ENCODE measurements at regions not wholly inside any gene's neighbourhood (a gene's known extent, or its start where the extent isn't known, plus 50 kb on each side); places are given as distances from the start of the nearest gene placed in this dataset.

DNA sequence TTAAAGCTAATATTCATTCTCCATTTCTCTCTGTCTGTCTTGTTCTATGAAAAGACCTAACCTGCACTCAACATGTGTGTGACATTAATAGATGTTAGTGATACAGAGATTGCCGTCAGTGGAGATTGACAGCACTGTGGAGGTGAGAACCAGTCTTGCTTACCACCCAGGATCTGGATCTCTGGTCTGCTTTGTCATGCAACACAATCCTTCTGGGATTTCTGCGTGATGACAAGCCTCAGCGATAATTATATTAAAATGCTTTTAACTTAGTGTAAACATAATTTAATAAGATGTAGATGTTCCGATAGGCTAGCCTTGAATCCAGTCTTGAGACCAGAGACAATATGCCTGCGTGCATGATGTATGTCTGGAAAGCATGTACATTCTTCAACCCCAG, 262.0 kb upstream of the ZNF717 start:
- H3K9me3 ChIP-seq (ENCODE audit: low read length): no peaks in the 10 kb centered on the region
- H3K4me1 ChIP-seq (ENCODE audit: insufficient read depth, low read length): no peaks in the 10 kb centered on the region
- no peak overlapping the region for H2AFZ ChIP-seq (ENCODE audit: low read depth, low read length)
- no peaks in the 10 kb centered on the region for H3K36me3 ChIP-seq (ENCODE audit: insufficient read depth, low read length)
- H3K4me3 ChIP-seq (ENCODE audit: low read length): no peak overlapping the region
- H3K27me3 ChIP-seq (ENCODE audit: insufficient read depth, low read length): no peaks in the 10 kb centered on the region

DNA sequence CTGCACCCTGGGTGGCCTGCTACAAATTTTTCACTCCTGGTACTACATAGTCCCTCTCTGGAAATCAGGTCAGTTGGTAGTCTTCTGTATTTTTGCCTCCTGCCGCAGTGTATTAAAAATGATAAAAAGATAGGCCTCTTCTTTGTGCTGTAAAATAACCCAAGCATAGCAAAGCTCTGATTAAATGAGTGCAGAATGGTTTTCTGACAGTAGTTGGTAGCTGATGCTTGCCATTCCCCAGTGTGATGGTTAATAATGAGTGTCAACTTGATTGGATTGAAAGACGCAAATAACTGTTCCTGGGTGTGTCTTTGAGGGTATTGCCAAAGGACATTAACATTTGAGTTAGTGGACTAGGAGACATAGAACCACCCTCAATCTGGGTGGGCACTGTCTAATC, 264.4 kb upstream of the ZNF717 start:
- Histone ChIP-seq H3K4me1 (ENCODE audit: insufficient read depth, low read length) (no peaks in the 10 kb centered on the region), H3K27me3 (ENCODE audit: insufficient read depth, low read length) (no peaks in the 10 kb centered on the region), H3K4me3 (ENCODE audit: low read length) (no peak overlapping the region), H3K9me3 (ENCODE audit: low read length) (no peaks in the 10 kb centered on the region), H2AFZ (ENCODE audit: low read depth, low read length) (no peak overlapping the region), H3K36me3 (ENCODE audit: insufficient read depth, low read length) (no peaks in the 10 kb centered on the region)

DNA sequence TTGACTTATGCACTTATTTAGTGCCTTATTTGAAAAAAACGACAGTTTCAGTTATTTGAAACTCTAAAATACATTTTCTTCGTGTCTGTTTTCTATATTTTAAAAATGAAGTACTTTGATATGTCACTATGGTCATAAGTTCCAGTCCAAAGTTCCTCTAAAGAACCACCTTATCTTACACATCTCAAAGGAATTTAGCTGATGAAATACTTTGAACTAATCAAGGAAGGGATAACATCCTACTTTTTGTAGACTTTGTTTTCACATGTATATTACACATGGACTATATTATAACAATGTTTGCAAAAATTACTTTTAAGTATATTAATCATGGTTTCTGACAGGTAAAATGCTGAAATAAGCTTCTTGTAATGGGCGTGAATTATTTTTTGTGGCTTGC, 265.8 kb upstream of the ZNF717 start:
- Histone ChIP-seq H3K4me1 (ENCODE audit: insufficient read depth, low read length) (no peaks in the 10 kb centered on the region), H3K36me3 (ENCODE audit: insufficient read depth, low read length) (no peaks in the 10 kb centered on the region), H3K4me3 (ENCODE audit: low read length) (no peak overlapping the region), H3K9me3 (ENCODE audit: low read length) (no peaks in the 10 kb centered on the region), H2AFZ (ENCODE audit: low read depth, low read length) (no peak overlapping the region), H3K27me3 (ENCODE audit: insufficient read depth, low read length) (no peaks in the 10 kb centered on the region)

DNA sequence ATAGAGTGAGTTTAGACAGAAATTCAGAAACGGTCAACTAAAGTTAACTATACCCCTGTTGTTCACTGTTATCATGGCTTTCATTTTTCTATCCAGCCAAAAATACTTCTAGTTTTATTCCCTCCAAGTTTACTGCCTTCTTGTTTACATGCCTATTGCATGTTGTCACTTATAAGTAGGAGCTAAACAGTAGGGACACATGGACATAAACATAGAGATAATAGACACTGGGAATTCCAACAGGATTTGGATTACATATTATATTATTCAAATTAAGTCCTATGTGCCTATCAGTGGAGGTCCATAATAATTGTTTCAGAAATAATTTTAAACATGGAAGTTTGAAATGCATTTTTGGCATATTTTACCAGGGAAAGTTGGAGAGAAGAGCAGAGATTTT, 269.1 kb upstream of the ZNF717 start:
- Histone ChIP-seq H3K27me3 (ENCODE audit: insufficient read depth, low read length) (no peaks in the 10 kb centered on the region), H3K9me3 (ENCODE audit: low read length) (no peaks in the 10 kb centered on the region), H3K4me1 (ENCODE audit: insufficient read depth, low read length) (no peaks in the 10 kb centered on the region), H2AFZ (ENCODE audit: low read depth, low read length) (no peak overlapping the region), H3K4me3 (ENCODE audit: low read length) (no peak overlapping the region), H3K36me3 (ENCODE audit: insufficient read depth, low read length) (no peaks in the 10 kb centered on the region)

DNA sequence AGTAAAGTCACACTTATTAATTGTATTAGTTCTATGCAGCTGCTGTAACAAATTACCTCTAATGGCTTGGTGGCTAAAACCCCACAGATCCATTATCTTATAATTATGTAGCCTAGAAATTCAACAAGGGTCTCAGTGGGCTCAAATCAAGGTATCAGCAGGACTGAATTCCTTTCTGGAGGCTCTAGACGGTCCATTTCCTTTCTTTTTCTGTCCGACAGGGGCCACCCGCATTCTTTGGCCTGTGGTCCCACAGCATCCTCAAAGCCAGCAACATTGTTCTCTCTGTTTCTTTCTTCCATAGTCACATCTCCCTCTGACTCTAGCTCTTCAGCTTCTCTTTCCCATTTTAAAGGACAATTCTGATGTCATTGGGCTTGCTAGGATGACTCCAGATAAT, 276.3 kb upstream of the ZNF717 start:
- no peaks in the 10 kb centered on the region for H3K36me3 ChIP-seq (ENCODE audit: insufficient read depth, low read length)
- no peaks in the 10 kb centered on the region for H3K4me1 ChIP-seq (ENCODE audit: insufficient read depth, low read length)
- H3K27me3 ChIP-seq (ENCODE audit: insufficient read depth, low read length): no peaks in the 10 kb centered on the region
- H3K4me3 ChIP-seq (ENCODE audit: low read length): no peak overlapping the region
- no peak overlapping the region for H2AFZ ChIP-seq (ENCODE audit: low read depth, low read length)
- no peaks in the 10 kb centered on the region for H3K9me3 ChIP-seq (ENCODE audit: low read length)

DNA sequence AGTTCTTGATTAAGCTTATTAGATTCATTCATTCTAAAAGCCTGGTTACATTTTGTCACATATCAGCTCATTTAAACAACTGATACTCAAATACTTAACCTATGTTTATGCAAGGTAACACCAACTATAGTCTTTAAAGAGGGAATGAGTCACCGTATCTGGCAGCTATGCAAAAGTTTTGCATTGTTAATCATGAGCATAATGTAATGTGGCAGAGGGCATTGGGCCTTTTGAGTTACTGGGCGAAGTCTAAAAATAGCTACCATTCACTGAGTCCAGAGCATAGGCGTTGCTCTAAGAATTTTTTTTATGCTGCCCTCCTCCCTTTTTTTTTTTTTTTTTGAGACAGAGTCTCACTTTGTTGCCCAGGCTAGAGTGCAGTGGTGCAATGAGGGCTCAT, 277.7 kb upstream of the ZNF717 start:
- H2AFZ ChIP-seq (ENCODE audit: low read depth, low read length): no peak overlapping the region
- no peaks in the 10 kb centered on the region for H3K9me3 ChIP-seq (ENCODE audit: low read length)
- H3K4me3 ChIP-seq (ENCODE audit: low read length): no peak overlapping the region
- no peaks in the 10 kb centered on the region for H3K4me1 ChIP-seq (ENCODE audit: insufficient read depth, low read length)
- no peaks in the 10 kb centered on the region for H3K36me3 ChIP-seq (ENCODE audit: insufficient read depth, low read length)
- H3K27me3 ChIP-seq (ENCODE audit: insufficient read depth, low read length): no peaks in the 10 kb centered on the region

DNA sequence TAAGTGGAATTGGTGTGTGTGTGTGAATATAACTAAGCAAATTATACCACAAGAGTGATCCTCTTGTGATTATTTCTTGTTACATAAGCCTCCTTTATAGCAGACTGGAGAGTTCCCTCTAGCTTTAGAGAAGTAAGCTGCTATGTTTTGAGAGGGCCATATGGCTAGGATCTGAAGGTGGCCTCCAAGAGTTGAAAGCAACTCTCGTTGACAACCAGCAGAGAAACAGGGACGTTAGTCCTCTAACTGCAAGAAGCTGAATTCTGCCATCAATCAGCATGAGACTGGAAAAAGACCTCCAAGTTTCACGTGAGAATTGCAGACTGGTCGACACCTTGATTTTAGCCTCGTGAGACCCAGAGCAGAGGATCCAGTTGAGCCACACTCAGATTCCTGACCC, 278.5 kb upstream of the ZNF717 start:
- no peak overlapping the region for H2AFZ ChIP-seq (ENCODE audit: low read depth, low read length)

DNA sequence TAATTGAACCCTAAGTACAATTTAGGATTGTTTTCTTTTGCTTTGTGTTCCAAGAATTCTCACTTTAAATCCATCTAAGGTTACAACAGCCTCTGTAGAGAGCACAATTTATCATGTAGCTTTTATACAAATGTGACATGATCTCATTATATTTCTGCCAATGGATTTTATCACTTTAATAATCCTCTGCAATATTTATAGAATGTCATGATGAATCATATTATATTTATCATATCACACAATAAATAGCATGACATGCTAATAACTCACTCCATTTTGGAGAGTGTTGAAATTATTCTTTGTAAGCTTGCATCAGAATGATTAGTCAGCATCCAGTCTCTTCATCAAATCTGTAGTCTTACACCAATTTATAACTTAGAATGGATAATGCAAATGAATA, 280.6 kb upstream of the ZNF717 start:
- Histone ChIP-seq H3K36me3 (ENCODE audit: insufficient read depth, low read length) (no peaks in the 10 kb centered on the region), H2AFZ (ENCODE audit: low read depth, low read length) (no peak overlapping the region), H3K4me3 (ENCODE audit: low read length) (no peak overlapping the region), H3K9me3 (ENCODE audit: low read length) (no peaks in the 10 kb centered on the region), H3K27me3 (ENCODE audit: insufficient read depth, low read length) (no peaks in the 10 kb centered on the region), H3K4me1 (ENCODE audit: insufficient read depth, low read length) (no peaks in the 10 kb centered on the region)

More for the DNA sequence above, 278.5 kb upstream of the ZNF717 start:
- Histone ChIP-seq H3K4me1 (ENCODE audit: insufficient read depth, low read length) (no peaks in the 10 kb centered on the region), H3K4me3 (ENCODE audit: low read length) (no peak overlapping the region), H3K27me3 (ENCODE audit: insufficient read depth, low read length) (no peaks in the 10 kb centered on the region), H3K9me3 (ENCODE audit: low read length) (no peaks in the 10 kb centered on the region), H3K36me3 (ENCODE audit: insufficient read depth, low read length) (no peaks in the 10 kb centered on the region)

DNA sequence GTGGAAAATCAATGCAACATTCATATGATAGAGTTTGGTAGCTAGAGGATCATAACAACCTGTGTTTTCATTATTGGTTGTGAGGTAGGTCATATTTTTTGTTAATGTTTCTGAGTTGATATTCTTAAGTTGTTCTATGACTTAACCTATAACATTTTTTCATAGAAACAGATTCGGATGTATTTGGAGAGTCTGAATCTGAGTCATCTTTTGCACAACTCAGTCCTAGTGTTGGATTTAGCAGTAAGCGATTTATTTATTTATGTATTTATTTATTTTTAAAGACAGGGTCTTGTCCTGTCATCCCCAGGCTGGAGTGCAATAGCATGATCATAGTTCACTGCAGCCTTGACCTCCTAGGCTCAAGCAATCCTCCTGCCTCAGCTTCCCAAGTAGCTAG, 292.8 kb upstream of the ZNF717 start:
- no peaks in the 10 kb centered on the region for H3K9me3 ChIP-seq (ENCODE audit: low read length)
- H3K4me3 ChIP-seq (ENCODE audit: low read length): no peak overlapping the region
- no peaks in the 10 kb centered on the region for H3K27me3 ChIP-seq (ENCODE audit: insufficient read depth, low read length)
- H2AFZ ChIP-seq (ENCODE audit: low read depth, low read length): no peak overlapping the region
- no peaks in the 10 kb centered on the region for H3K36me3 ChIP-seq (ENCODE audit: insufficient read depth, low read length)
- H3K4me1 ChIP-seq (ENCODE audit: insufficient read depth, low read length): no peaks in the 10 kb centered on the region

DNA sequence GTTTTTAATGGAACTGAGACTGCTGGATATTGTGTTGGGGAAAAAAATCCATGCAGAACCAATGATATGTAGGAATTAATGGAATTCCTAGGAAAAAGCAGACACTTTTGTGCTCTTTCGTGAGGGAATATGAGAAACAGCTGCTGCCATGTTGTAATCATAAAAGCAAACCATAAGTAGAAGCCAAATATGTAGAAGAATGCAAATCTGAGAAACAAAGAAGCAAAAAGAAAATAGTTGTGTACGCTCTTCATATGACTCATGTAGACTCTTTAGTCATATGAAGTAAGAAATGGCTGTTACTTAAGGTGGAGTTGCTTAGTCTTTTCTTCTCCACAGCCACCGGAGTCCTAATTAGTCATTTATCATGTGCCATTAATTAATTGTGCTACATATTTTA, 298.6 kb upstream of the ZNF717 start:
- no peak overlapping the region for H3K4me3 ChIP-seq (ENCODE audit: low read length)
- no peaks in the 10 kb centered on the region for H3K27me3 ChIP-seq (ENCODE audit: insufficient read depth, low read length)
- no peaks in the 10 kb centered on the region for H3K9me3 ChIP-seq (ENCODE audit: low read length)
- H2AFZ ChIP-seq (ENCODE audit: low read depth, low read length): no peak overlapping the region
- H3K4me1 ChIP-seq (ENCODE audit: insufficient read depth, low read length): no peaks in the 10 kb centered on the region
- no peaks in the 10 kb centered on the region for H3K36me3 ChIP-seq (ENCODE audit: insufficient read depth, low read length)

DNA sequence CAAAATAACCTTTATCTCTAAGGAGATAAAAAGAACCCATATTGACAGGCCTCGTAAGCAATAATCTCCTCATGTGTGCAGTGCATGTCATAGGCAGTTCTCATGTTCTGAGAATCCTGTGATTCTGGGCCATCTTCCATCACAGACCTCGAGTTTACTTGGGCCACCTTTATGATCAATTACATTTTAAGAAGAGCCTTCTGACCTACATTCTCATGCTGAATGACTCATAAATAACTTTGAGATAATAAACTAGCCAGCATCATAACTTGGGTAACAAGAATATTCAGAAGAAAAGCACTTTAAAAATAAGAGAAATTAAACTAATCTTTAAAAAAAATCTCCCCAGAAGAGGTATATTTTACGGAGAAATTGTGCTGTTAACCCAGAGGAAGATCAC, 310.7 kb upstream of the ZNF717 start:
- Histone ChIP-seq H3K27me3 (ENCODE audit: insufficient read depth, low read length) (no peaks in the 10 kb centered on the region), H3K36me3 (ENCODE audit: insufficient read depth, low read length) (no peaks in the 10 kb centered on the region), H3K4me3 (ENCODE audit: low read length) (no peak overlapping the region), H3K9me3 (ENCODE audit: low read length) (no peaks in the 10 kb centered on the region), H2AFZ (ENCODE audit: low read depth, low read length) (no peak overlapping the region), H3K4me1 (ENCODE audit: insufficient read depth, low read length) (no peaks in the 10 kb centered on the region)

DNA sequence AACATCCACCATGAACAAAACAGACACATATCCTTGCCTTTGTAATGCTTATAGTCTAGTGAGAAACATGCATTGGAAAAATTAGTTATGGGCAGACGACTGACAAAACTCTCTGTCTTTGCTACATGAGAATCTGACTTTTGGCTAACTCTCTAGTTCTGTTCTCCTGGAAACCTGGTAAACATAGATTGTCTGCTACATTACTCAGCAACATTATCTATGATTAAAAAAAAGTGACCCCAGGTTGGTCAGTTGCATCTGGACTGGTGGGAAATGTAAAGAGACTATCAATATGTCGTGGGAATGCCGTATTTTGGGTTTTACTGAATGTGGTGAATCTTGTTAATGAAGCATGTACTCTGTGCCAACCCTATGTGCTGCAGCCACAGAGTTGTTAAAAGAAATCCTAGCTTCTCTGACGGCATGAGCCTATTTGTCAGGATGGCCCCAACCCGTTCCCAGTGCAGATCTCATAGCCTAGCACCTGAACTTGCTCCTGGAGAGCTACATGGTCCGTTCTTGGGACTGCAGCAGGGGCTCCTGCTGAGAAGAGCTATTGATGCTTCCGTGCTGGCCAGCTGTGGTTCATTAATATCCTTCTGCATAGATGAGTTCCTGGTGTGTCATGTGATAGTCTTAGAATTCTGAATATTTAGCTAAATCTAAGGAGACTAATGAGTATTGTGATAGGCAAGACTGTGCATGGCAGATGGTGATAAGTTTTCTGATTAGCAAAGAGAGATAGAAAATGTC, 311.7 kb upstream of the ZNF717 start:
- Histone ChIP-seq H3K27me3 (ENCODE audit: insufficient read depth, low read length) (no peaks in the 10 kb centered on the region), H3K9me3 (ENCODE audit: low read length) (no peaks in the 10 kb centered on the region), H3K4me1 (ENCODE audit: insufficient read depth, low read length) (no peaks in the 10 kb centered on the region), H2AFZ (ENCODE audit: low read depth, low read length) (no peak overlapping the region), H3K4me3 (ENCODE audit: low read length) (no peak overlapping the region), H3K36me3 (ENCODE audit: insufficient read depth, low read length) (no peaks in the 10 kb centered on the region)

DNA sequence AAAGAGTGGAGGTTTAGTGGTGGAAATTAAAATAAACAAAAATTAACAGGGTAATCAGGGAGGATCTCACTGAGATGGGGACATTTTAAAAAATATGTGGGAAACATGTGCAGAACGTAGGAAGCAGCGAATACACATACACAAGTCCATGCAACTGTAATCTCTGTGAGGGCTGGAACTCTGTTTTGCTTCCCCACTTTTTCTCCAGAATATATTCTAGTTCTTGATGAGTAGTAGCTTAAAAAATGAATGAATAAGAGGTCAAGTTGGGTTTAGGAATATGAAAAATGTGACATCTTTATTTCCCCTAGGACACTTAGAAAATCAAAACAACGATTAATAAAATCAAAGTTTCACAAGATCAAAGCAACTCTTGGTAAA, 312.2 kb upstream of the ZNF717 start:
- Histone ChIP-seq H3K4me1 (ENCODE audit: insufficient read depth, low read length) (no peaks in the 10 kb centered on the region), H2AFZ (ENCODE audit: low read depth, low read length) (no peak overlapping the region), H3K36me3 (ENCODE audit: insufficient read depth, low read length) (no peaks in the 10 kb centered on the region), H3K27me3 (ENCODE audit: insufficient read depth, low read length) (no peaks in the 10 kb centered on the region), H3K9me3 (ENCODE audit: low read length) (no peaks in the 10 kb centered on the region), H3K4me3 (ENCODE audit: low read length) (no peak overlapping the region)

DNA sequence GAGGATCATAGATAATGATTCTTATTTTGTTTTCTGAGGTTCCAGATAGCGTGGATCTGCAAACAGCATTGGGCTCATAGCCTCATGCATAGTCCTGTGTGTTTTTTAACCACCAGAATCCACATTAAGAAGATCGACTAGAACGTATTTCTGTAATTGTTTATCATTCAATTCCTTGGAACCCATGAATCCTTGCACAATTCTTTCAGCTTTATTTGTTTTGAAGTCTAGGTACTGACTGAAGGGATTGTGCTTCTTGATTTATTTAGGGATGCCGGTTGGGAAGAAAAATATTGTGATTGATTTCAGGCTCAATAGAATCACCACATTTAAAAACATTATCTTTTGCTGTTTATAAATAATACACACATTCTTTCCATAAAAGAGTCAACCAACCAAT, 314.6 kb upstream of the ZNF717 start:
- no peaks in the 10 kb centered on the region for H3K27me3 ChIP-seq (ENCODE audit: insufficient read depth, low read length)
- no peak overlapping the region for H3K4me3 ChIP-seq (ENCODE audit: low read length)
- no peaks in the 10 kb centered on the region for H3K9me3 ChIP-seq (ENCODE audit: low read length)
- H3K4me1 ChIP-seq (ENCODE audit: insufficient read depth, low read length): no peaks in the 10 kb centered on the region
- H2AFZ ChIP-seq (ENCODE audit: low read depth, low read length): no peak overlapping the region
- no peaks in the 10 kb centered on the region for H3K36me3 ChIP-seq (ENCODE audit: insufficient read depth, low read length)

Measured in neuron (in vitro differentiated cells).